Ovary (tissue), 3 donors: ENCODE measurements at regions not wholly inside any gene's neighbourhood (a gene's known extent, or its start where the extent isn't known, plus 50 kb on each side); places are given as distances from the start of the nearest gene placed in this dataset.

Experiments used
- EP300 ChIP-seq: sonication (generic); formaldehyde crosslinking; IDR thresholded peaks from one replicate; pipeline ENCODE4 v1.6.1; 2017; ENCODE audit warnings: antibody characterized with exemption
- POLR2A ChIP-seq: fragments of 450-650 bp; IDR thresholded peaks from one replicate; pipeline ENCODE4 v1.6.1; 2017; ENCODE audit warnings: antibody characterized with exemption, mild to moderate bottlenecking, moderate library complexity
- TF ChIP-seq, protein P1 (sequence below), 3 donors: fragments of 450-650 bp in 2 of 3; fragments of 200-600 bp in 1 of 3; IDR thresholded peaks; one replicate each; pipeline versions ENCODE4 v1.5.1 to v1.8.0; 2016 to 2022; ENCODE audit warnings: antibody characterized with exemption in 3 of 3, mild to moderate bottlenecking in 1 of 3
- donor health status: DM: no; HTN: no; CAD: no.

DNA sequence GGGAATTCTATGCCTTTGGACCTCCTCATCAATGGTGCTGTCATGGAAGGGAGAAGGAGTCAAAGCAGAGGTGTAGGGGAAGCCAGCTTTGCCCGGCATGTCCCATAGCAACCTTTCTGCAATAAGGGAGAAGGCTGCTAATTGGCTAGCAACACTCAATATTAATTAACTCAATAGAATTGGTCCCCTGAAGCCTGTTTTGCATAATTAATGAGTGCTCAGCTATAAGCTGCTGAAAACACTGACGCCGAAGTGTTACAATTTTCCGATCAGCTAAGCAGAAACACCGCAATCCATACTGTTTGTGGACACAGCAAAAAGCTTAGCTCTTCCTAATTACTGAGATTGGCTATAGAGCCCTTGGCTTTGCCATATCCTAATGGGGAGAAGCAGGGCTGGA lies 245.0 kb downstream of the CSNK2A3 start:
- TF ChIP-seq, protein P1, sequence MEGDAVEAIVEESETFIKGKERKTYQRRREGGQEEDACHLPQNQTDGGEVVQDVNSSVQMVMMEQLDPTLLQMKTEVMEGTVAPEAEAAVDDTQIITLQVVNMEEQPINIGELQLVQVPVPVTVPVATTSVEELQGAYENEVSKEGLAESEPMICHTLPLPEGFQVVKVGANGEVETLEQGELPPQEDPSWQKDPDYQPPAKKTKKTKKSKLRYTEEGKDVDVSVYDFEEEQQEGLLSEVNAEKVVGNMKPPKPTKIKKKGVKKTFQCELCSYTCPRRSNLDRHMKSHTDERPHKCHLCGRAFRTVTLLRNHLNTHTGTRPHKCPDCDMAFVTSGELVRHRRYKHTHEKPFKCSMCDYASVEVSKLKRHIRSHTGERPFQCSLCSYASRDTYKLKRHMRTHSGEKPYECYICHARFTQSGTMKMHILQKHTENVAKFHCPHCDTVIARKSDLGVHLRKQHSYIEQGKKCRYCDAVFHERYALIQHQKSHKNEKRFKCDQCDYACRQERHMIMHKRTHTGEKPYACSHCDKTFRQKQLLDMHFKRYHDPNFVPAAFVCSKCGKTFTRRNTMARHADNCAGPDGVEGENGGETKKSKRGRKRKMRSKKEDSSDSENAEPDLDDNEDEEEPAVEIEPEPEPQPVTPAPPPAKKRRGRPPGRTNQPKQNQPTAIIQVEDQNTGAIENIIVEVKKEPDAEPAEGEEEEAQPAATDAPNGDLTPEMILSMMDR (IDR thresholded peaks at IDR 0.05) = no peak
- TF ChIP-seq POLR2A = no peak
- TF ChIP-seq EP300 = no peak
